Thoracic aorta (tissue), 2 donors: ENCODE measurements at regions not wholly inside any gene's neighbourhood (a gene's known extent, or its start where the extent isn't known, plus 50 kb on each side); places are given as distances from the start of the nearest gene placed in this dataset.

Experiments used
- ATAC-seq: fragments of 150-250 bp; one replicate; pipeline ENCODE4 v1.8.0; 2017; ENCODE audit warnings: low read depth; ENCODE audit not compliant: insufficient number of reproducible peaks, low FRiP score
- DNase-seq: peaks from one replicate; pipeline ENCODE4 v3.0.0-alpha.2; 2020; ENCODE audit warnings: low spot score
- H3K27ac ChIP-seq, 2 donors: fragments of 200-600 bp; sonication (generic); 1 replicate in 1 of 2; 2 replicates in 1 of 2; pipeline ENCODE4 v1.5.1; 2016; ENCODE audit warnings: mild to moderate bottlenecking in 2 of 2, moderate library complexity in 2 of 2
- H3K27me3 ChIP-seq: fragments of 200-600 bp; sonication (generic); replicated peaks from 2 replicates; pipeline ENCODE4 v1.6.0; 2016; ENCODE audit warnings: mild to moderate bottlenecking; ENCODE audit not compliant: insufficient read depth
- H3K36me3 ChIP-seq: fragments of 200-600 bp; sonication (generic); one replicate; pipeline ENCODE4 v1.5.1; 2016
- H3K4me1 ChIP-seq, 2 donors: fragments of 200-600 bp; sonication (generic); 1 replicate in 1 of 2; 2 replicates in 1 of 2; pipeline versions ENCODE4 v1.5.1 to v1.6.0; 2016; ENCODE audit warnings: low read depth in 2 of 2, mild to moderate bottlenecking in 1 of 2; ENCODE audit not compliant: control insufficient read depth in 1 of 2
- H3K4me3 ChIP-seq: fragments of 200-600 bp; sonication (generic); 2 replicates; pipeline ENCODE4 v1.5.1; 2016; ENCODE audit warnings: mild to moderate bottlenecking
- H3K9me3 ChIP-seq: fragments of 200-600 bp; sonication (generic); 2 replicates; pipeline ENCODE4 v1.5.1; 2016
- TF ChIP-seq, protein P1 (sequence below): fragments of 200-600 bp; sonication (generic); IDR thresholded peaks from one replicate; pipeline ENCODE4 v1.5.1; 2019; ENCODE audit warnings: antibody characterized with exemption

DNA sequence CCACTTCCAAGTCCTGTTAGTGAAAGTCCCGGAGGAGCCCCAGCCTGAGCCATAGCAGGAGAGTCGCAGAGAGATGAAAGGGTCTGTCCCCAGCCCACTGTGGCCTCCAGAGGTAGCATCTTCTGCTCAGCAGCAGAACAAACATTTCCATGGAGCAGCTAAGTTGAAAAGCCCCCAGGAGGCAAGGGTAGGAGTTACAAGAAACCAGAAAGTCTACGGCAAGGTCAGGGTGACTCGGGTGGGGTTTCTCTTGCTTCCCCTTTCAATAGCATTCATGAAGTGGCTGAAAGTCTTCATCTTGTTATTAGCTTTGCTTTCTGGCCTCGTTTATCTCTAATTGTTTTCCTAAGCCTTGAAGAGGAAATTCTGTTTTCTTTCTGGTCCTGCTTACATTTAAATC lies 151.2 kb upstream of the DIO3 start:
- H3K4me3 ChIP-seq = no peak overlapping the region
- no peaks in the 10 kb centered on the region for H3K36me3 ChIP-seq
- H3K4me1 ChIP-seq = peaks cover 0 to 19% of the 10 kb centered on the region in 2 donors
- no peak for ATAC-seq
- no peaks in the 10 kb centered on the region for H3K27me3 ChIP-seq
- no peaks in the 10 kb centered on the region for H3K9me3 ChIP-seq
- TF ChIP-seq, protein P1, sequence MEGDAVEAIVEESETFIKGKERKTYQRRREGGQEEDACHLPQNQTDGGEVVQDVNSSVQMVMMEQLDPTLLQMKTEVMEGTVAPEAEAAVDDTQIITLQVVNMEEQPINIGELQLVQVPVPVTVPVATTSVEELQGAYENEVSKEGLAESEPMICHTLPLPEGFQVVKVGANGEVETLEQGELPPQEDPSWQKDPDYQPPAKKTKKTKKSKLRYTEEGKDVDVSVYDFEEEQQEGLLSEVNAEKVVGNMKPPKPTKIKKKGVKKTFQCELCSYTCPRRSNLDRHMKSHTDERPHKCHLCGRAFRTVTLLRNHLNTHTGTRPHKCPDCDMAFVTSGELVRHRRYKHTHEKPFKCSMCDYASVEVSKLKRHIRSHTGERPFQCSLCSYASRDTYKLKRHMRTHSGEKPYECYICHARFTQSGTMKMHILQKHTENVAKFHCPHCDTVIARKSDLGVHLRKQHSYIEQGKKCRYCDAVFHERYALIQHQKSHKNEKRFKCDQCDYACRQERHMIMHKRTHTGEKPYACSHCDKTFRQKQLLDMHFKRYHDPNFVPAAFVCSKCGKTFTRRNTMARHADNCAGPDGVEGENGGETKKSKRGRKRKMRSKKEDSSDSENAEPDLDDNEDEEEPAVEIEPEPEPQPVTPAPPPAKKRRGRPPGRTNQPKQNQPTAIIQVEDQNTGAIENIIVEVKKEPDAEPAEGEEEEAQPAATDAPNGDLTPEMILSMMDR = no peak
- no peak for DNase-seq
- H3K27ac ChIP-seq = no peak overlapping the region

DNA sequence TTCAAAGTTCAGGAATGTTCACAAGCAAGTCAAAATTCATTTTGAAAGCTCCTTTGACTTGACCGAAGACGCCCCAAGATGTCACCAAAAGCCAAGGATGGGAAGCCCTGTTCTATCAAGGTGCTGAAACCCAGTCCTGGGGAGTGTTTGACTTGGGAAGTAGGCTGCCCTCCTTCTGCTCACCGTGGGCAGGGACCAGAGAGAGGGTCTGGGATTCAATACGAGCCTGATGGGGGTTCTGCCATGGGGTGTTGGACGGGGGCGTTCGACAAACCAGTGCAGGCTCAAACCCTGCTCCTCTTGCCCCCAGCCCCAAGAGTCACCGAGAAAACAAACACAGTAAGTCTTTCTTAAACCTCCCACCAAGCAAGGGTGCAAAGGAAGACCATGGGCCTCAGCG lies 150.1 kb upstream of the DIO3 start:
- Histone ChIP-seq H3K27me3 (no peaks in the 10 kb centered on the region), H3K27ac (no peak overlapping the region), H3K9me3 (no peaks in the 10 kb centered on the region), H3K4me3 (no peak overlapping the region), H3K36me3 (no peaks in the 10 kb centered on the region), H3K4me1 (peaks cover 0 to 19% of the 10 kb centered on the region in 2 donors)
- TF ChIP-seq, protein P1 = no peak
- DNase-seq (no peak), ATAC-seq (no peak)

DNA sequence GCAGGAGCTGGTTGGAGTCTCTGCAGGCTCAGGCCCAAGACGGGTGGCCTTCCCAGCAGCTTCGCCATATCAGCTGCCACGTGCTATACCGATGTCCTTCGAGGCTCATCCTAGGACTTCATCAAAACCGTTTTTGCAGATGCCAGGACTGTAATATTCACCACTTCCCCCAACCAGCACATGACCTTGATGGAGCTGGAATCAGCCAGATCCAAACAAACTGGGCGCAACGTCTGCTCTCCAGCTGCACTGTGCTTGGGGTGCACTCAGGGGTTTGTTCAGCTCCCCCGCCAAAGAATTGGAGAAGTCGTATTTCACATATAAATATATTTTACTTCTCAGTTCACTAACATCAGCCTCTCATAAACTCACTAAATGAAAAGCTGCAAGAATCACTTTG lies 149.5 kb upstream of the DIO3 start:
- Histone ChIP-seq H3K9me3 (no peaks in the 10 kb centered on the region), H3K27me3 (no peaks in the 10 kb centered on the region), H3K4me1 (peaks cover 0 to 19% of the 10 kb centered on the region in 2 donors), H3K4me3 (no peak overlapping the region), H3K27ac (no peak overlapping the region), H3K36me3 (no peaks in the 10 kb centered on the region)
- ATAC-seq = no peak
- DNase-seq = no peak
- TF ChIP-seq, protein P1 = no peak

DNA sequence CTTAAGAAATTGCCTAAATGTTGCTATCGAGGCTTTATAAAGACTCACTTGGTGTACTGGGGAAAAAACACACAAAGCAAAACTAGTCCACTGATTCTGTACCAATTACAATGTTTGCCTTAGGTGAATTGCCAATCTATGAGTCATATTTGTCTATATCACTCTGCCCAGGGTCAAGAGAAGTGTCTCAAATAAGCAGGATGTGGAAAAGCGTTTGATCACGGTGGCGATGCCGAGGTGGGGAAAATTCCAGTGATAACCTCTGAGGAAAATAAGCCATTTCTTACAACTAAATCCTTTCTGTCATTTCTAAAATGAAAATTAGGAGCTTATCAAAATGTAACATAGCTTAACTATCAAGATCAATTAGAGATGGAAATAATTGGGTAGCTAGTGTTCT lies 148.6 kb upstream of the DIO3 start:
- Histone ChIP-seq H3K4me3 (no peak overlapping the region), H3K27ac (no peak overlapping the region), H3K27me3 (no peaks in the 10 kb centered on the region), H3K9me3 (no peaks in the 10 kb centered on the region), H3K36me3 (no peaks in the 10 kb centered on the region), H3K4me1 (peaks cover 0 to 11% of the 10 kb centered on the region in 2 donors)
- ATAC-seq (no peak), DNase-seq (no peak)
- TF ChIP-seq, protein P1 = no peak

DNA sequence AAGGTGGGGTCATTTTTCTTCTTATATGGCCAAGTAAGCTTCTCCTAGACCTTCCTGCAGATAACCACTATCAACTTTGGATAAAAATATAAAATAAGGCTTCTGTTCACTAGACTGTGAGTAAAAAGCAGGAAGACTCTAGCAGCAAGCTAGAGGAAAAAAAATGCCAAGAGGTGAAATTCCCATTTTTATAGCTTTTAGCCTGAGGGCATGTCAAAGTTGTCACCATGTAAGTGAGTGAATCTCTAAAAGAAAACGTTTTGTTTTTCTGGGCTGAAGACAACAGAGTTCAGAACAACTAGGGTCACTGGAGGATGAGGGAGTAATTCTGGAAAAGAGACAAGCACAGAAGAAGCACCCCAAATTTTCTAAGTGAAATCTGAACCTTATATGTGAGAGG lies 143.9 kb upstream of the DIO3 start:
- no peak overlapping the region for H3K27ac ChIP-seq
- H3K27me3 ChIP-seq = no peaks in the 10 kb centered on the region
- no peak overlapping the region for H3K4me3 ChIP-seq
- no peaks in the 10 kb centered on the region for H3K36me3 ChIP-seq
- ATAC-seq = no peak
- no peaks in the 10 kb centered on the region for H3K4me1 ChIP-seq
- no peak for DNase-seq
- TF ChIP-seq, protein P1 = no peak
- no peaks in the 10 kb centered on the region for H3K9me3 ChIP-seq
